HEK293T (cell line): ENCODE measurements at regions not wholly inside any gene's neighbourhood (a gene's known extent, or its start where the extent isn't known, plus 50 kb on each side); places are given as distances from the start of the nearest gene placed in this dataset.
"Not testable (repeated sequence)": the region's sequence is repeated elsewhere in the genome, so short reads cannot be mapped to it uniquely, and the experiment has no call there.

Experiments
- ARNT ChIP-seq: fragments of 450-650 bp; IDR thresholded peaks from 2 replicates; pipeline ENCODE4 v1.6.1; 2017; ENCODE audit warnings: mild to moderate bottlenecking
- BHLHE40 ChIP-seq: fragments of 450-650 bp; IDR thresholded peaks from 2 replicates; pipeline ENCODE4 v1.6.1; 2016; ENCODE audit warnings: mild to moderate bottlenecking, moderate library complexity, borderline replicate concordance
- ELF4 ChIP-seq: fragments of 450-650 bp; IDR thresholded peaks from 2 replicates; pipeline ENCODE4 v1.6.1; 2017; ENCODE audit warnings: antibody characterized with exemption
- FOXA1 ChIP-seq: fragments of 450-650 bp; IDR thresholded peaks from 2 replicates; pipeline ENCODE4 v1.6.1; 2016; ENCODE audit warnings: mild to moderate bottlenecking
- FOXK2 ChIP-seq: fragments of 450-650 bp; IDR thresholded peaks from 2 replicates; pipeline ENCODE4 v1.6.1; 2016; ENCODE audit warnings: mild to moderate bottlenecking
- FOXM1 ChIP-seq: fragments of 450-650 bp; IDR thresholded peaks from 2 replicates; pipeline ENCODE4 v1.6.1; 2017; ENCODE audit warnings: mild to moderate bottlenecking, borderline replicate concordance
- L3MBTL2 ChIP-seq: fragments of 450-650 bp; conservative IDR thresholded peaks from 2 replicates; pipeline ENCODE4 v1.6.1; 2016; ENCODE audit warnings: mild to moderate bottlenecking
- NFRKB ChIP-seq: fragments of 450-650 bp; IDR thresholded peaks from 2 replicates; pipeline ENCODE4 v1.6.1; 2016; ENCODE audit warnings: mild to moderate bottlenecking, moderate library complexity
- SP1 ChIP-seq: fragments of 450-650 bp; IDR thresholded peaks from 2 replicates; pipeline ENCODE4 v1.6.1; 2017
- SUZ12 ChIP-seq: fragments of 450-650 bp; IDR thresholded peaks from 2 replicates; pipeline ENCODE4 v1.6.1; 2016; ENCODE audit warnings: mild to moderate bottlenecking
- TARDBP ChIP-seq: fragments of 450-650 bp; IDR thresholded peaks from 2 replicates; pipeline ENCODE4 v1.6.1; 2016
- ZNF384 ChIP-seq: fragments of 450-650 bp; IDR thresholded peaks from 2 replicates; pipeline ENCODE4 v1.6.1; 2016
- TF ChIP-seq, protein P1 (sequence below): fragments of 450-650 bp; IDR thresholded peaks from 2 replicates; pipeline ENCODE4 v1.6.1; 2016

DNA sequence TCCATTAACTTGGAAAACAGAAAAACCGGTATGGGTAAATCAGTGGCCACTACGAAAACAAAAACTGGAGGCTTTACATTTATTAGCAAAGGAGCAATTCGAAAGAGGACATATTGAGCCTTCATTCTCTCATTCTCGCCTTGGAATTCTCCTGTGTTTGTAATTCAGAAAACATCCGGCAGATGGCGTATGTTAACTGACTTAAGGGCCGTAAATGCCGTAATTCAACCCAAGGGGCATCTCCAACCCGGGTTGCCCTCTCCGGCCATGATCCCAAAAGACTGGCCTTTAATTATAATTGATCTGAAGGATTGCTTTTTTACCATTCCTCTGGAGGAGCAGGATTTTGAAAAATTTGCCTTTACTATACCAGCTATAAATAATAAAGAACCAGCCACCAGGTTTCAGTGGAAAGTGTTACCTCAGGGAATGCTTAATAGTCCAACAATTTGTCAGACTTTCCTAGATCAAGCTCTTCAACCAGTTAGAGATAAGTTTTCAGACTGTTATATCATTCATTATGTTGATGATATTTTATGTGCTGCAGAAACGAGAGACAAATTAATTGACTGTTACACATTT lies 160.9 kb downstream of the GPX5 start:
- not testable (repeated sequence) for TF ChIP-seq BHLHE40, FOXM1, FOXA1, ARNT, FOXK2, SP1, TARDBP, ELF4, L3MBTL2, NFRKB, ZNF384, SUZ12
- TF ChIP-seq, protein P1, sequence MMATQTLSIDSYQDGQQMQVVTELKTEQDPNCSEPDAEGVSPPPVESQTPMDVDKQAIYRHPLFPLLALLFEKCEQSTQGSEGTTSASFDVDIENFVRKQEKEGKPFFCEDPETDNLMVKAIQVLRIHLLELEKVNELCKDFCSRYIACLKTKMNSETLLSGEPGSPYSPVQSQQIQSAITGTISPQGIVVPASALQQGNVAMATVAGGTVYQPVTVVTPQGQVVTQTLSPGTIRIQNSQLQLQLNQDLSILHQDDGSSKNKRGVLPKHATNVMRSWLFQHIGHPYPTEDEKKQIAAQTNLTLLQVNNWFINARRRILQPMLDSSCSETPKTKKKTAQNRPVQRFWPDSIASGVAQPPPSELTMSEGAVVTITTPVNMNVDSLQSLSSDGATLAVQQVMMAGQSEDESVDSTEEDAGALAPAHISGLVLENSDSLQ: not testable (repeated sequence)
